ENCODE measurements at regions not wholly inside any gene's neighbourhood (a gene's known extent, or its start where the extent isn't known, plus 50 kb on each side); places are given as distances from the start of the nearest gene placed in this dataset.

GRCh38 chr22:26748845-26749244, 91.5 kb downstream of the MIAT start:
- Histone ChIP-seq H3K36me3 (ENCODE audit: control insufficient read depth in 3 of 3, insufficient read depth in 2 of 3, low read depth in 1 of 3, low read length in 3 of 3) (no peaks in the 10 kb centered on the region), H3K9me3 (ENCODE audit: control insufficient read depth in 2 of 2, insufficient read depth in 1 of 2, low read depth in 1 of 2, low read length in 1 of 2) (peaks cover 0 to 6% of the 10 kb centered on the region in 2 donors), H3K4me1 (ENCODE audit: control insufficient read depth in 3 of 3, insufficient read depth in 2 of 3, low read depth in 1 of 3, low read length in 2 of 3) (no peaks in the 10 kb centered on the region), H3K27ac (ENCODE audit: low read depth in 1 of 3, low read length in 2 of 3) (no peak overlapping the region), H3K4me3 (ENCODE audit: low read depth in 1 of 3, low read length in 3 of 3) (no peak overlapping the region), H3K27me3 (ENCODE audit: control insufficient read depth in 3 of 3, insufficient read depth in 3 of 3, low read length in 3 of 3) (no peaks in the 10 kb centered on the region)
- DNase-seq (no peak), FAIRE-seq (no peak)
- WGBS, 3 donors, result 82 to 84% (median 84%) methylated on average over 6 of the region's 6 CpGs

GRCh38 chr22:26751217-26751616, 93.8 kb downstream of the MIAT start:
- H3K27ac ChIP-seq (ENCODE audit: low read depth in 1 of 3, low read length in 2 of 3), result no peak overlapping the region
- FAIRE-seq (no peak), DNase-seq (peak in 1 of 2 donors; percentile 12)
- H3K4me1 ChIP-seq (ENCODE audit: control insufficient read depth in 3 of 3, insufficient read depth in 2 of 3, low read depth in 1 of 3, low read length in 2 of 3), result no peaks in the 10 kb centered on the region
- H3K4me3 ChIP-seq (ENCODE audit: low read depth in 1 of 3, low read length in 3 of 3), result no peak overlapping the region
- no peaks in the 10 kb centered on the region for H3K36me3 ChIP-seq (ENCODE audit: control insufficient read depth in 3 of 3, insufficient read depth in 2 of 3, low read depth in 1 of 3, low read length in 3 of 3)
- WGBS, 3 donors, result 38 to 58% (median 51%) methylated on average over 5 of the region's 5 CpGs
- peaks cover 0 to 6% of the 10 kb centered on the region in 2 donors for H3K9me3 ChIP-seq (ENCODE audit: control insufficient read depth in 2 of 2, insufficient read depth in 1 of 2, low read depth in 1 of 2, low read length in 1 of 2)
- H3K27me3 ChIP-seq (ENCODE audit: control insufficient read depth in 3 of 3, insufficient read depth in 3 of 3, low read length in 3 of 3), result no peaks in the 10 kb centered on the region

GRCh38 chr22:26753125-26753862, 95.9 kb downstream of the MIAT start:
- Histone ChIP-seq H3K27ac (ENCODE audit: low read depth in 1 of 3, low read length in 2 of 3) (no peak overlapping the region), H3K4me3 (ENCODE audit: low read depth in 1 of 3, low read length in 3 of 3) (no peak overlapping the region), H3K9me3 (ENCODE audit: control insufficient read depth in 2 of 2, insufficient read depth in 1 of 2, low read depth in 1 of 2, low read length in 1 of 2) (peaks cover 0 to 12% of the 10 kb centered on the region in 2 donors), H3K27me3 (ENCODE audit: control insufficient read depth in 3 of 3, insufficient read depth in 3 of 3, low read length in 3 of 3) (no peaks in the 10 kb centered on the region), H3K36me3 (ENCODE audit: control insufficient read depth in 3 of 3, insufficient read depth in 2 of 3, low read depth in 1 of 3, low read length in 3 of 3) (no peaks in the 10 kb centered on the region), H3K4me1 (ENCODE audit: control insufficient read depth in 3 of 3, insufficient read depth in 2 of 3, low read depth in 1 of 3, low read length in 2 of 3) (peaks cover 0 to 4% (median 0%) of the 10 kb centered on the region in 3 donors)
- WGBS, 3 donors, result 86 to 93% (median 90%) methylated on average over 10 of the region's 10 CpGs
- no peak for DNase-seq
- FAIRE-seq, result no peak

GRCh38 chr22:26756675-26757293, 99.4 kb downstream of the MIAT start:
- FAIRE-seq (no peak), DNase-seq (peak; percentile 5 to 70)
- no peaks in the 10 kb centered on the region for H3K27me3 ChIP-seq (ENCODE audit: control insufficient read depth in 3 of 3, insufficient read depth in 3 of 3, low read length in 3 of 3)
- H3K27ac ChIP-seq (ENCODE audit: low read depth in 1 of 3, low read length in 2 of 3), result no peak overlapping the region
- peaks cover 0 to 10% of the 10 kb centered on the region in 2 donors for H3K9me3 ChIP-seq (ENCODE audit: control insufficient read depth in 2 of 2, insufficient read depth in 1 of 2, low read depth in 1 of 2, low read length in 1 of 2)
- WGBS, 3 donors, result 13 to 26% (median 16%) methylated on average over 43 to 47 of the region's 47 CpGs
- peaks cover 0 to 4% (median 0%) of the 10 kb centered on the region in 3 donors for H3K4me1 ChIP-seq (ENCODE audit: control insufficient read depth in 3 of 3, insufficient read depth in 2 of 3, low read depth in 1 of 3, low read length in 2 of 3)
- peak overlapping the region in 1 of 3 donors; percentile 7 for H3K4me3 ChIP-seq (ENCODE audit: low read depth in 1 of 3, low read length in 3 of 3)
- no peaks in the 10 kb centered on the region for H3K36me3 ChIP-seq (ENCODE audit: control insufficient read depth in 3 of 3, insufficient read depth in 2 of 3, low read depth in 1 of 3, low read length in 3 of 3)

- WGBS, 3 donors, result 95 to 99% (median 98%) methylated on average over 4 of the region's 4 CpGs
- FAIRE-seq (no peak), DNase-seq (no peak)
- Histone ChIP-seq H3K4me1 (ENCODE audit: control insufficient read depth in 3 of 3, insufficient read depth in 2 of 3, low read depth in 1 of 3, low read length in 2 of 3) (peaks cover 0 to 4% (median 0%) of the 10 kb centered on the region in 3 donors), H3K9me3 (ENCODE audit: control insufficient read depth in 2 of 2, insufficient read depth in 1 of 2, low read depth in 1 of 2, low read length in 1 of 2) (peaks cover 0 to 6% of the 10 kb centered on the region in 2 donors), H3K4me3 (ENCODE audit: low read depth in 1 of 3, low read length in 3 of 3) (no peak overlapping the region), H3K27me3 (ENCODE audit: control insufficient read depth in 3 of 3, insufficient read depth in 3 of 3, low read length in 3 of 3) (no peaks in the 10 kb centered on the region), H3K27ac (ENCODE audit: low read depth in 1 of 3, low read length in 2 of 3) (no peak overlapping the region), H3K36me3 (ENCODE audit: control insufficient read depth in 3 of 3, insufficient read depth in 2 of 3, low read depth in 1 of 3, low read length in 3 of 3) (no peaks in the 10 kb centered on the region)
These were observed 100.1 kb downstream of the MIAT start for GRCh38 chr22:26757496-26757895.

GRCh38 chr22:26762503-26763472, 105.4 kb downstream of the MIAT start:
- Histone ChIP-seq H3K4me1 (ENCODE audit: control insufficient read depth in 3 of 3, insufficient read depth in 2 of 3, low read depth in 1 of 3, low read length in 2 of 3) (no peaks in the 10 kb centered on the region), H3K4me3 (ENCODE audit: low read depth in 1 of 3, low read length in 3 of 3) (no peak overlapping the region), H3K27ac (ENCODE audit: low read depth in 1 of 3, low read length in 2 of 3) (no peak overlapping the region), H3K27me3 (ENCODE audit: control insufficient read depth in 3 of 3, insufficient read depth in 3 of 3, low read length in 3 of 3) (no peaks in the 10 kb centered on the region), H3K36me3 (ENCODE audit: control insufficient read depth in 3 of 3, insufficient read depth in 2 of 3, low read depth in 1 of 3, low read length in 3 of 3) (peaks cover 0 to 9% (median 0%) of the 10 kb centered on the region in 3 donors), H3K9me3 (ENCODE audit: control insufficient read depth in 2 of 2, insufficient read depth in 1 of 2, low read depth in 1 of 2, low read length in 1 of 2) (peaks cover 0 to 12% of the 10 kb centered on the region in 2 donors)
- DNase-seq (no peak), FAIRE-seq (no peak)
- 93 to 96% (median 95%) methylated on average over 17 of the region's 17 CpGs for WGBS, 3 donors

- no peak overlapping the region for H3K4me3 ChIP-seq (ENCODE audit: low read depth in 1 of 3, low read length in 3 of 3)
- 67 to 85% (median 82%) methylated on average over 16 of the region's 16 CpGs for WGBS, 3 donors
- DNase-seq (peak in 1 of 2 donors; percentile 19), FAIRE-seq (no peak)
- H3K27ac ChIP-seq (ENCODE audit: low read depth in 1 of 3, low read length in 2 of 3), result no peak overlapping the region
- peaks cover 0 to 9% (median 0%) of the 10 kb centered on the region in 3 donors for H3K36me3 ChIP-seq (ENCODE audit: control insufficient read depth in 3 of 3, insufficient read depth in 2 of 3, low read depth in 1 of 3, low read length in 3 of 3)
- H3K27me3 ChIP-seq (ENCODE audit: control insufficient read depth in 3 of 3, insufficient read depth in 3 of 3, low read length in 3 of 3), result no peaks in the 10 kb centered on the region
- H3K4me1 ChIP-seq (ENCODE audit: control insufficient read depth in 3 of 3, insufficient read depth in 2 of 3, low read depth in 1 of 3, low read length in 2 of 3), result no peaks in the 10 kb centered on the region
- H3K9me3 ChIP-seq (ENCODE audit: control insufficient read depth in 2 of 2, insufficient read depth in 1 of 2, low read depth in 1 of 2, low read length in 1 of 2), result peaks cover 0 to 11% of the 10 kb centered on the region in 2 donors
These were observed 106.4 kb downstream of the MIAT start for GRCh38 chr22:26763633-26764361.
